Osteocyte (in vitro differentiated cells): ENCODE measurements at regions not wholly inside any gene's neighbourhood (a gene's known extent, or its start where the extent isn't known, plus 50 kb on each side); places are given as distances from the start of the nearest gene placed in this dataset.

ENCODE experiments used
- DNase-seq: peaks from one replicate; pipeline ENCODE4 v3.0.0; 2021; ENCODE audit warnings: mixed read lengths; ENCODE audit not compliant: unreplicated experiment; ENCODE audit errors: extremely low spot score
- H3K27ac Mint-ChIP-seq: one replicate; pipeline ENCODE4 v1.8.0; 2021; ENCODE audit warnings: mild to moderate bottlenecking, mixed read lengths; ENCODE audit not compliant: unreplicated experiment
- H3K27me3 Mint-ChIP-seq: one replicate; pipeline ENCODE4 v1.8.0; 2021; ENCODE audit warnings: mixed read lengths; ENCODE audit not compliant: unreplicated experiment
- H3K36me3 Mint-ChIP-seq: one replicate; pipeline ENCODE4 v1.8.0; 2021; ENCODE audit warnings: mixed read lengths; ENCODE audit not compliant: unreplicated experiment
- H3K4me1 Mint-ChIP-seq: one replicate; pipeline ENCODE4 v1.8.0; 2021; ENCODE audit warnings: mixed read lengths; ENCODE audit not compliant: unreplicated experiment
- H3K4me3 Mint-ChIP-seq: one replicate; pipeline ENCODE4 v1.8.0; 2021; ENCODE audit warnings: mild to moderate bottlenecking, moderate library complexity, mixed read lengths; ENCODE audit not compliant: unreplicated experiment
- H3K9me3 Mint-ChIP-seq: one replicate; pipeline ENCODE4 v1.8.0; 2021; ENCODE audit warnings: mixed read lengths; ENCODE audit not compliant: unreplicated experiment
- CTCF ChIP-seq: fragments of 200-600 bp; sonication (generic); IDR thresholded peaks from 2 replicates; pipeline ENCODE4 v1.5.0; 2021; ENCODE audit warnings: antibody characterized with exemption, mild to moderate bottlenecking, moderate library complexity

- no peaks in the 10 kb centered on the region for H3K27me3 Mint-ChIP-seq
- TF ChIP-seq CTCF = no peak
- no peak overlapping the region for H3K4me3 Mint-ChIP-seq
- H3K36me3 Mint-ChIP-seq = no peaks in the 10 kb centered on the region
- DNase-seq = no peak
- no peaks in the 10 kb centered on the region for H3K4me1 Mint-ChIP-seq
- no peaks in the 10 kb centered on the region for H3K9me3 Mint-ChIP-seq
- no peak overlapping the region for H3K27ac Mint-ChIP-seq
Observed at GRCh38 chr4:64216741-64217140, 192.5 kb downstream of the TECRL start.

- H3K27me3 Mint-ChIP-seq = no peaks in the 10 kb centered on the region
- H3K27ac Mint-ChIP-seq = no peak overlapping the region
- no peak for TF ChIP-seq CTCF
- no peaks in the 10 kb centered on the region for H3K36me3 Mint-ChIP-seq
- no peaks in the 10 kb centered on the region for H3K4me1 Mint-ChIP-seq
- H3K9me3 Mint-ChIP-seq = peaks cover 19% of the 10 kb centered on the region
- H3K4me3 Mint-ChIP-seq = no peak overlapping the region
- no peak for DNase-seq
Observed at GRCh38 chr4:64205376-64205775, 203.9 kb downstream of the TECRL start.

DNA sequence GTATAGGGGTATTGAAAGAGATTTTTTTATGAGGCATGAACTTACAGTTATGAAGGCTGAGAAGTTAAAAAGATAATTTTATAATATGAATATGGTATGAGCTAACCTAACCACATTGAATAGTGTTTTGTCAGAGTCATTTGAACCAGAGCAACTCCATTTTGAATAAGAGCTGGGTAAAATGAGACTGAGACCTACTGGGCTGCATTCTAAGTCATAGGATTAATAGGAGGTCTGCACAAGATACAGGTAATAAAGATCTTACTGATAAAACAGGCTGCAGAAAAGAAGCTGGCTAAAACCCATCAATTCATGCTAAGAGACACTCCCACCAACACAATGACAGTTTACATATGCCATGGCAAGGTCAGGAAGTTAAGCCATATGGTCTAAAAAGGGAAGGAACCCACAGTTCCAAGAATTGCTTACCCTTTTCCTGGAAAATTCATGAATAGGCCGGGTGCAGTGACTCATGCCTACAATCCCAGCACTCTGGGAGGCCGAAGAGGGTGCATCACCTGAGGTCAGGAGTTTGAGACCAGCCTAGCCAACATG is 209.2 kb downstream of the TECRL start:
- TF ChIP-seq CTCF = no peak
- Mint-ChIP-seq H3K4me1 (no peaks in the 10 kb centered on the region), H3K27ac (no peak overlapping the region), H3K27me3 (no peaks in the 10 kb centered on the region), H3K9me3 (peaks cover 2% of the 10 kb centered on the region), H3K4me3 (no peak overlapping the region), H3K36me3 (no peaks in the 10 kb centered on the region)
- no peak for DNase-seq

DNA sequence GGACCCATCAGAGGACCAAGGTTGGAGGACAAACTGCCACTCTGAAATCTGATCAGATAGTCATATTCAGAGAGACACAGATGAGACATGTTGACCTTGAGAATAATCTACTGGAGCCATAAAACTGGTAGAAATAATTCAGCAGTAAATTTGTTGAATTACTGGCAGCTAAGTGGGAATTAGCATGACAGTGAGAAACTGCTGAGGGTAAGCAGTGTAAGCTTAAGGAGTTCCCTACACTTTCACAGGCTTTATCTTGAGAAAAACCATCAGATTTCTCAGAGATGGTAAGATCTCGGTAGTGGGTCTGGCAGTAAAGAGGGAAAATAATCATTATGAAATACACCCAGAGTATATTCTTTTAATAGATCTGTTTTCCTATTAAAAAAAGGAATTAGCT is 213.7 kb downstream of the TECRL start:
- Mint-ChIP-seq H3K4me1 (no peaks in the 10 kb centered on the region), H3K4me3 (no peak overlapping the region), H3K27ac (no peak overlapping the region), H3K9me3 (no peaks in the 10 kb centered on the region), H3K36me3 (no peaks in the 10 kb centered on the region), H3K27me3 (no peaks in the 10 kb centered on the region)
- no peak for DNase-seq
- TF ChIP-seq CTCF = no peak

DNA sequence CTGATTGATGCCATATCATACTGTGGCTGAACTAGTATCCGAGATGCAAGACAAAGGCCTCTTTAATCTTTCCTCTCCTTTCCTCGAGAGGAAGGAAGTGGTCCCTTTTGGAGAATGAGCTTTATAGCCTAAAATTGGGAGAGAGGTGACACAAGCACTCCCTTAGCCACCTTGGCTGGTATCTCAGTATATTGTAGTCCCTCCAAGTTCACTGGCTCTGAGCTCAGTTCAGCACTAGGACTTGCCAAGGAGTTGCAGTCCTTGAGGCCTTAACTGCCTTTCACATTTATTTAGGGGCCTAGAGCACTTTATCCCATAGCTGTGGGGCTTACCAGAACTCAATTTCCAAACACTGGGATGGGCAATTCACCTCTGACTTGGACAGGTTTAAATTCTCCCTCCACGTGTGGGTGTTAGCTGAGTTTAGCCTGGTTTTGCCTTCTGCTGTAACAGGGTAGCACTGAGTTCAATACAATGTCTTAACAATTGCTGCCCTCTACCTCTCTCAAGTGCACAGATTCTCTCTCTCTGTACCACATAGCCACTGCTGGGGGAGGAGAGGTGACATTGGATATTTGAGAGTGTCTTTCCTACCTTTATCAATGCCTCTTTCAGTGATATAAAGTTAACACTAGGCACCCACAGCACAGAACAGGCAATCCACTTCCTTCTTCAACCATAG is 216.4 kb downstream of the TECRL start:
- Mint-ChIP-seq H3K27ac (no peak overlapping the region), H3K4me1 (no peaks in the 10 kb centered on the region), H3K27me3 (no peaks in the 10 kb centered on the region), H3K36me3 (no peaks in the 10 kb centered on the region), H3K4me3 (no peak overlapping the region), H3K9me3 (no peaks in the 10 kb centered on the region)
- no peak for TF ChIP-seq CTCF
- no peak for DNase-seq
